ENCODE measurements at regions not wholly inside any gene's neighbourhood (a gene's known extent, or its start where the extent isn't known, plus 50 kb on each side); places are given as distances from the start of the nearest gene placed in this dataset.

GRCh38 chr11:115581871-115582639 is 77.8 kb upstream of the CADM1 start:
- DNase-seq (ENCODE audit: low read depth): no peak
- H3K4me3 ChIP-seq (ENCODE audit: control insufficient read depth, low read depth, low read length): no peak overlapping the region
- TF ChIP-seq CTCF (conservative IDR thresholded peaks at IDR 0.05; ENCODE audit: control insufficient read depth, insufficient read depth, low read depth, low read length): no peak

- DNase-seq (ENCODE audit: low read depth): no peak
- TF ChIP-seq CTCF (conservative IDR thresholded peaks at IDR 0.05; ENCODE audit: control insufficient read depth, insufficient read depth, low read depth, low read length): no peak
- H3K4me3 ChIP-seq (ENCODE audit: control insufficient read depth, low read depth, low read length): no peak overlapping the region
Measured at GRCh38 chr11:115580927-115581680, 76.9 kb upstream of the CADM1 start.

GRCh38 chr11:115580416-115580815 is 76.2 kb upstream of the CADM1 start:
- no peak for TF ChIP-seq CTCF (conservative IDR thresholded peaks at IDR 0.05; ENCODE audit: control insufficient read depth, insufficient read depth, low read depth, low read length)
- DNase-seq (ENCODE audit: low read depth): no peak
- no peak overlapping the region for H3K4me3 ChIP-seq (ENCODE audit: control insufficient read depth, low read depth, low read length)

- no peak for TF ChIP-seq CTCF (conservative IDR thresholded peaks at IDR 0.05; ENCODE audit: control insufficient read depth, insufficient read depth, low read depth, low read length)
- H3K4me3 ChIP-seq (ENCODE audit: control insufficient read depth, low read depth, low read length): no peak overlapping the region
- no peak for DNase-seq (ENCODE audit: low read depth)
Measured at GRCh38 chr11:115579181-115579825, 75.1 kb upstream of the CADM1 start.

- no peak for DNase-seq (ENCODE audit: low read depth)
- H3K4me3 ChIP-seq (ENCODE audit: control insufficient read depth, low read depth, low read length): no peak overlapping the region
- no peak for TF ChIP-seq CTCF (conservative IDR thresholded peaks at IDR 0.05; ENCODE audit: control insufficient read depth, insufficient read depth, low read depth, low read length)
Measured at GRCh38 chr11:115578275-115578674, 74.1 kb upstream of the CADM1 start.

- H3K4me3 ChIP-seq (ENCODE audit: control insufficient read depth, low read depth, low read length): no peak overlapping the region
- TF ChIP-seq CTCF (conservative IDR thresholded peaks at IDR 0.05; ENCODE audit: control insufficient read depth, insufficient read depth, low read depth, low read length): no peak
- no peak for DNase-seq (ENCODE audit: low read depth)
Measured at GRCh38 chr11:115577701-115578100, 73.5 kb upstream of the CADM1 start.

All from fibroblast of mammary gland (primary cell).